ENCODE measurements at regions not wholly inside any gene's neighbourhood (a gene's known extent, or its start where the extent isn't known, plus 50 kb on each side); places are given as distances from the start of the nearest gene placed in this dataset.
"Not testable (repeated sequence)": the region's sequence is repeated elsewhere in the genome, so short reads cannot be mapped to it uniquely, and the experiment has no call there.

- H3K4me1 Mint-ChIP-seq: no peaks in the 10 kb centered on the region
- H3K27ac Mint-ChIP-seq: no peak overlapping the region
- no peak for DNase-seq
- H3K36me3 Mint-ChIP-seq (ENCODE audit: low read depth): no peaks in the 10 kb centered on the region
- H3K27me3 Mint-ChIP-seq: no peaks in the 10 kb centered on the region
- H3K9me3 Mint-ChIP-seq: no peaks in the 10 kb centered on the region
- H3K4me3 Mint-ChIP-seq: no peak overlapping the region
- intact Hi-C loops (cut with micrococcal nuclease): no loop called here
Measured at GRCh38 chr6:86789779-86790411, 147.4 kb upstream of the HTR1E start.

DNA sequence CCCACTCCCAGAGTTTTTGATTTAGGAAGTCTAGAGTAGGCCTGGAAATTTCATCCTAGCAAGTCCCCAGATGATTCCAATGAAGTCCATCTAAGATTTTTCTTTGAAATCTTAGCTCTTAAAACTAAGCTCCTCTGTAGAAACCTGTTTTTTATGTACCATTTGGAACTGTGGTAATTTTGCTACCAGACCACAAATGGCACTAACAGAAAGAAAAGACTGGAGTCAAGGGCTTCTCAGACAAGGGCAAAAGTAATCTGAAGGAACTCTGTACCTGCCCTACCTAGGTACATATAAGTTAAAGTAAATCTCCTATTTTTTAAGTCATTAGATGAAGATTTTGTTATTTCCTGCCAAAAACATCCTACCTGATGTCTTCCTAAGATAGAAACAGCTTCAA lies 155.0 kb upstream of the HTR1E start:
- Mint-ChIP-seq H3K27ac (no peak overlapping the region), H3K4me3 (no peak overlapping the region), H3K4me1 (no peaks in the 10 kb centered on the region), H3K9me3 (no peaks in the 10 kb centered on the region), H3K27me3 (no peaks in the 10 kb centered on the region), H3K36me3 (ENCODE audit: low read depth) (no peaks in the 10 kb centered on the region)
- no peak for DNase-seq
- intact Hi-C loops (cut with micrococcal nuclease): no loop called here

- H3K27ac Mint-ChIP-seq: no peak overlapping the region
- H3K4me3 Mint-ChIP-seq: no peak overlapping the region
- H3K4me1 Mint-ChIP-seq: no peaks in the 10 kb centered on the region
- intact Hi-C loops (cut with micrococcal nuclease): no loop called here
- no peak for DNase-seq
- no peaks in the 10 kb centered on the region for H3K36me3 Mint-ChIP-seq (ENCODE audit: low read depth)
- no peaks in the 10 kb centered on the region for H3K27me3 Mint-ChIP-seq
- no peaks in the 10 kb centered on the region for H3K9me3 Mint-ChIP-seq
Measured at GRCh38 chr6:86780923-86781322, 156.4 kb upstream of the HTR1E start.

GRCh38 chr6:86775893-86776292 lies 161.4 kb upstream of the HTR1E start:
- Mint-ChIP-seq H3K4me3 (no peak overlapping the region), H3K4me1 (no peaks in the 10 kb centered on the region), H3K27ac (no peak overlapping the region), H3K36me3 (ENCODE audit: low read depth) (no peaks in the 10 kb centered on the region), H3K9me3 (no peaks in the 10 kb centered on the region), H3K27me3 (no peaks in the 10 kb centered on the region)
- no peak for DNase-seq
- intact Hi-C loops (cut with micrococcal nuclease): no loop called here

GRCh38 chr6:86765211-86765610 lies 172.1 kb upstream of the HTR1E start:
- intact Hi-C loops (cut with micrococcal nuclease): no loop called here
- peaks cover 3% of the 10 kb centered on the region for H3K9me3 Mint-ChIP-seq
- no peaks in the 10 kb centered on the region for H3K36me3 Mint-ChIP-seq (ENCODE audit: low read depth)
- no peak for DNase-seq
- H3K27me3 Mint-ChIP-seq: no peaks in the 10 kb centered on the region
- no peak overlapping the region for H3K4me3 Mint-ChIP-seq
- no peak overlapping the region for H3K27ac Mint-ChIP-seq
- H3K4me1 Mint-ChIP-seq: no peaks in the 10 kb centered on the region

DNA sequence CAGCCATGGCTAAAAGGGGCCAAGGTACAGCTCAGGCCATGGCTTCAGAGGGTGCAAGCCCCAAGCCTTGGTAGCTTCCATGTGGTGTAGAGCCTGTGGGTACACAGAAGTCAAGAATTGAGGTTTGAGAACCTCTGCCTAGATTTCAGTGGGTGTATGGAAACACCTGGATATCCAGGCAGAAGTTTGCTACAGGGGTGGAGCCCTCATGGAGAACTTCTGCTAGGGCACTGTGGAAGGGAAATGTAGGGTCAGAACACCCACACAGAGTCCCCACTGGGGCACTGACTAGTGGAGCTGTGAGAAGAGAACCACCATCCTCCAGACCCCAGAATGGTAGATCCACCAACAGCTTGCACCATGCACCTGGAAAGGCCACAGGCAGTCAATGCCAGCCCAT lies 177.4 kb upstream of the HTR1E start:
- H3K27ac Mint-ChIP-seq; H3K4me3 Mint-ChIP-seq; intact Hi-C loops (cut with micrococcal nuclease); H3K4me1 Mint-ChIP-seq; DNase-seq; H3K27me3 Mint-ChIP-seq; H3K36me3 Mint-ChIP-seq (ENCODE audit: low read depth); H3K9me3 Mint-ChIP-seq: not testable (repeated sequence)

DNA sequence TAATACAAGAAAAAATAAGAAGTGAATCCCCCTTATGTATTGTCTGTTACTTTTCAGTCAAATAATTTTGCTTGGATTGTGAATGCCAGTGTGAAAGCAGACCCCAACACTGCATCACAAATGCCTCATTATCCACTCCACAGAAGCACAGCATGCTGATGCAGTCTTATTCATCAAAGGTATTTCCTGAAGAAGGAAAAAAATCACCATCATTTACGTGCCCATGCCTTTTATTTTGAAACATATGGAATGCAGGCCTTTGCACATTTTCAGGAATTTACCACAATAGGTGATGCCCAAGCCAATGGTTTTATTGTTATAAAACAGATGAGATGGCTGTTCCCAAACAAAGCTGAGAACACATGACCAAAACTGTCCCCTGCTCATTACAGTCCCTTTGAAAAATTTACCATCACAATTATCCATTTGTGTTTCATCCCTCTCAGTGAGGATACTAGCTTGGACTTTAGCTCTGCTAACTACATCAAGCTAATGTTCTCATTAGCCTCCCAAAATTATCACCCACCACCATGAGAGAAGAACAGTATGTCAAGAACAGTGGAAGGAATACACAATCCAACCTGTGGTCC lies 180.6 kb upstream of the HTR1E start:
- Mint-ChIP-seq H3K4me1 (no peaks in the 10 kb centered on the region), H3K36me3 (ENCODE audit: low read depth) (no peaks in the 10 kb centered on the region), H3K4me3 (no peak overlapping the region), H3K27me3 (no peaks in the 10 kb centered on the region), H3K27ac (no peak overlapping the region), H3K9me3 (peaks cover 9% of the 10 kb centered on the region)
- intact Hi-C loops (cut with micrococcal nuclease): no loop called here
- DNase-seq: no peak

DNA sequence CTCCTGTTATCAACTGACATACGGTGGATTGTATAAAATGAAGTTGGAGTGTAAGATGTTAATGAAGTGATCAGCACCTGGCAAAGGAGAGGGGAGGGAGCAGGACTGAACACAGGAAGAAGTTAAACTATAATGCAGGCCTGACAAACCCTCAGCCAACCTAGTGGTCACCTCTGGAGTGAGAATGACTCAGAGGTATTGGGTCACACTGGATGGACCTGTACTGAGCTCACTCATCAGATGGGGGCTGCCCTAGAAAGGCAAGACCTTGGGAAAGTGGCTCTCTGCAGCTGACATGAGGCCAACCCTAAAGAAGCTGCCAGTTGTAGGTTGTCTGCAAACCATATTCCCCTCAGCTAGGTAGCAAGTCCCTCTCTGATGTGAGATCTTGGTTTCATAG lies 193.3 kb upstream of the HTR1E start:
- no peak for DNase-seq
- Mint-ChIP-seq H3K4me3 (no peak overlapping the region), H3K27me3 (no peaks in the 10 kb centered on the region), H3K27ac (no peak overlapping the region), H3K9me3 (peaks cover 3% of the 10 kb centered on the region), H3K4me1 (no peaks in the 10 kb centered on the region), H3K36me3 (ENCODE audit: low read depth) (no peaks in the 10 kb centered on the region)
- intact Hi-C loops (cut with micrococcal nuclease): no loop called here

GRCh38 chr6:86738078-86738477 lies 199.2 kb upstream of the HTR1E start:
- DNase-seq: no peak
- no peaks in the 10 kb centered on the region for H3K27me3 Mint-ChIP-seq
- intact Hi-C loops (cut with micrococcal nuclease): no loop called here
- no peak overlapping the region for H3K27ac Mint-ChIP-seq
- no peak overlapping the region for H3K4me3 Mint-ChIP-seq
- peaks cover 11% of the 10 kb centered on the region for H3K9me3 Mint-ChIP-seq
- H3K4me1 Mint-ChIP-seq: no peaks in the 10 kb centered on the region
- no peaks in the 10 kb centered on the region for H3K36me3 Mint-ChIP-seq (ENCODE audit: low read depth)

GRCh38 chr6:86731631-86732030 lies 205.7 kb upstream of the HTR1E start:
- H3K27me3 Mint-ChIP-seq; H3K9me3 Mint-ChIP-seq; H3K4me3 Mint-ChIP-seq; H3K4me1 Mint-ChIP-seq; intact Hi-C loops (cut with micrococcal nuclease); H3K36me3 Mint-ChIP-seq (ENCODE audit: low read depth); DNase-seq; H3K27ac Mint-ChIP-seq: not testable (repeated sequence)

DNA sequence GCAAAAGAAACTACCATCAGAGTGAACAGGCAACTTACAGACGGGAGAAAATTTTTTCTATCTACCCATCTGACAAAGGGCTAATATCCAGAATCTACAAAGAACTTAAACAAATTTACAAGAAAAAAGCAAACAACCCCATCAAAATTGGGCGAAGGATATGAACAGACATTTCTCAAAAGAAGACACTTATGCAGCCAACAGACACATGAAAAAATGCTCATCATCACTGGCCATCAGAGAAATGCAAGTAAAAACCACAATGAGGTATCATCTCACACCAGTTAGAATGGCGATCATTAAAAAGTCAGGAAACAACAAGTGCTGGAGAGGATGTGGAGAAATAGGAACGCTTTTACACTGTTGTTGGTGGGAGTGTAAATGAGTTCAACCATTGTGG lies 206.6 kb upstream of the HTR1E start:
- not testable (repeated sequence) for DNase-seq

DNA sequence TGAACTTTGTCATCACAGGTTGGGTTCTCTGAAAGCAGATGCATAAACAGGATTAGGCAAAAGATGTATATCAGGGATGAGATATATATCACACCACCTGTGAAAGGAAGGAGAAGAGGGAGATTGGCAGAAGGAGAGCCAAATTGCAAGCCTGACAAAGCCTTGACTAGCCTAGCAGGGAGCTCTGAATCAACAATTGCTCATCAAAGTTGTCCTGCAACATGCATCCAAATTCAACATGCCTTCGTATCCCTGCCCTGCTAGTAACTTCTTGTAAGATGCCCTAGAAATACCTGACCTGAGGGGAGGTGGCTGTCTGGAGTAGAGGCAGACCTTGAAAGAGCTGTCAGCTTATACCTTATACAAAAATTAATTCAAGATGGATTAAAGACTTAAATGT lies 207.1 kb upstream of the HTR1E start:
- Mint-ChIP-seq H3K4me1 (no peaks in the 10 kb centered on the region), H3K9me3 (peaks cover 5% of the 10 kb centered on the region), H3K4me3 (no peak overlapping the region), H3K27me3 (no peaks in the 10 kb centered on the region), H3K27ac (no peak overlapping the region), H3K36me3 (ENCODE audit: low read depth) (no peaks in the 10 kb centered on the region)
- intact Hi-C loops (cut with micrococcal nuclease): no loop called here
- no peak for DNase-seq

More for the DNA sequence above, 206.6 kb upstream of the HTR1E start:
- H3K4me3 Mint-ChIP-seq; intact Hi-C loops (cut with micrococcal nuclease); H3K36me3 Mint-ChIP-seq (ENCODE audit: low read depth); H3K9me3 Mint-ChIP-seq; H3K4me1 Mint-ChIP-seq; H3K27ac Mint-ChIP-seq; H3K27me3 Mint-ChIP-seq: not testable (repeated sequence)

- no peak overlapping the region for H3K27ac Mint-ChIP-seq
- H3K9me3 Mint-ChIP-seq: peaks cover 3% of the 10 kb centered on the region
- no peak overlapping the region for H3K4me3 Mint-ChIP-seq
- no peaks in the 10 kb centered on the region for H3K36me3 Mint-ChIP-seq (ENCODE audit: low read depth)
- H3K4me1 Mint-ChIP-seq: no peaks in the 10 kb centered on the region
- H3K27me3 Mint-ChIP-seq: no peaks in the 10 kb centered on the region
- DNase-seq: no peak
- intact Hi-C loops (cut with micrococcal nuclease): no loop called here
Measured at GRCh38 chr6:86728976-86729375, 208.4 kb upstream of the HTR1E start.

- Mint-ChIP-seq H3K36me3 (ENCODE audit: low read depth) (no peaks in the 10 kb centered on the region), H3K27me3 (no peaks in the 10 kb centered on the region), H3K9me3 (no peaks in the 10 kb centered on the region), H3K27ac (no peak overlapping the region), H3K4me3 (no peak overlapping the region), H3K4me1 (no peaks in the 10 kb centered on the region)
- intact Hi-C loops (cut with micrococcal nuclease): no loop called here
- no peak for DNase-seq
Measured at GRCh38 chr6:86724695-86725094, 212.6 kb upstream of the HTR1E start.

DNA sequence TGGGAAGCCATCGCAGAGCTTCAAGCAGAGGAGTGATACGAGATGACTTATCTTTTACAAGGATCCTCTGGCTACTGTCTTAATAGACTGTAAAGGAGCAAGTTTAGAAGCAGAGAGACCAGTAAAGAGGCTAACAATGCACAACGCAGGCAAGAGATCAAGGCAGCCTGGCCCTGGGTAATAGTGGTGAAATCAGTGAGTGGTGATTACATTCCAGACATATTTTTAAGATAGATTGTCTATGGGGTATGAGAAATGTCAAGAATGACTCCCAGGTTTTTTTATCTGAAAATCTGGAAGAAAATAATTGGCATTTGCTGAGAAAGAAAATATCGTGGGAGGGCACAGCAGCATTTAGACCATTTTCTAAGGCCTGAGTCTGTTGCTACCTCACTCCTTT lies 213.6 kb upstream of the HTR1E start:
- Mint-ChIP-seq H3K4me1 (no peaks in the 10 kb centered on the region), H3K27me3 (no peaks in the 10 kb centered on the region), H3K36me3 (ENCODE audit: low read depth) (no peaks in the 10 kb centered on the region), H3K27ac (no peak overlapping the region), H3K4me3 (no peak overlapping the region), H3K9me3 (no peaks in the 10 kb centered on the region)
- DNase-seq: no peak
- intact Hi-C loops (cut with micrococcal nuclease): no loop called here
